ENCODE measurements at regions not wholly inside any gene's neighbourhood (a gene's known extent, or its start where the extent isn't known, plus 50 kb on each side); places are given as distances from the start of the nearest gene placed in this dataset.
"Not testable (repeated sequence)": the region's sequence is repeated elsewhere in the genome, so short reads cannot be mapped to it uniquely, and the experiment has no call there.

GRCh38 chr3:17891139-17891856 is 148.9 kb upstream of the TBC1D5 start:
- H3K4me3 ChIP-seq (ENCODE audit: low read depth, low read length), result no peak overlapping the region
- DNase-seq (ENCODE audit: low read depth), result peak; percentile 15

- DNase-seq (ENCODE audit: low read depth), result no peak
- no peak overlapping the region for H3K4me3 ChIP-seq (ENCODE audit: low read depth, low read length)
These were observed 143.6 kb upstream of the TBC1D5 start for GRCh38 chr3:17885986-17886385.

- no peak for DNase-seq (ENCODE audit: low read depth)
- no peak overlapping the region for H3K4me3 ChIP-seq (ENCODE audit: low read depth, low read length)
These were observed 140.6 kb upstream of the TBC1D5 start for GRCh38 chr3:17882981-17883380.

GRCh38 chr3:17877299-17877698 is 134.9 kb upstream of the TBC1D5 start:
- no peak overlapping the region for H3K4me3 ChIP-seq (ENCODE audit: low read depth, low read length)
- DNase-seq (ENCODE audit: low read depth), result no peak

GRCh38 chr3:17874636-17875035 is 132.2 kb upstream of the TBC1D5 start:
- no peak for DNase-seq (ENCODE audit: low read depth)
- H3K4me3 ChIP-seq (ENCODE audit: low read depth, low read length), result no peak overlapping the region

GRCh38 chr3:17872457-17872856 is 130.0 kb upstream of the TBC1D5 start:
- H3K4me3 ChIP-seq (ENCODE audit: low read depth, low read length), result no peak overlapping the region
- DNase-seq (ENCODE audit: low read depth), result no peak

- H3K4me3 ChIP-seq (ENCODE audit: low read depth, low read length), result no peak overlapping the region
These were observed 123.2 kb upstream of the TBC1D5 start for GRCh38 chr3:17865631-17866030.

GRCh38 chr3:17861476-17861875 is 119.0 kb upstream of the TBC1D5 start:
- H3K4me3 ChIP-seq (ENCODE audit: low read depth, low read length), result no peak overlapping the region
- no peak for DNase-seq (ENCODE audit: low read depth)

More at GRCh38 chr3:17865631-17866030, 123.2 kb upstream of the TBC1D5 start:
- no peak for DNase-seq (ENCODE audit: low read depth)

GRCh38 chr3:17860840-17861471 is 118.5 kb upstream of the TBC1D5 start:
- not testable (repeated sequence) for DNase-seq (ENCODE audit: low read depth); H3K4me3 ChIP-seq (ENCODE audit: low read depth, low read length)

GRCh38 chr3:17852217-17852616 is 109.8 kb upstream of the TBC1D5 start:
- DNase-seq (ENCODE audit: low read depth), result no peak

GRCh38 chr3:17850448-17850847 is 108.0 kb upstream of the TBC1D5 start:
- no peak overlapping the region for H3K4me3 ChIP-seq (ENCODE audit: low read depth, low read length)
- no peak for DNase-seq (ENCODE audit: low read depth)

More at GRCh38 chr3:17852217-17852616, 109.8 kb upstream of the TBC1D5 start:
- no peak overlapping the region for H3K4me3 ChIP-seq (ENCODE audit: low read depth, low read length)

GRCh38 chr3:17848102-17848501 is 105.7 kb upstream of the TBC1D5 start:
- H3K4me3 ChIP-seq (ENCODE audit: low read depth, low read length), result no peak overlapping the region

GRCh38 chr3:17847156-17847555 is 104.7 kb upstream of the TBC1D5 start:
- no peak overlapping the region for H3K4me3 ChIP-seq (ENCODE audit: low read depth, low read length)
- DNase-seq (ENCODE audit: low read depth), result no peak

More at GRCh38 chr3:17848102-17848501, 105.7 kb upstream of the TBC1D5 start:
- no peak for DNase-seq (ENCODE audit: low read depth)

GRCh38 chr3:17846466-17846865 is 104.0 kb upstream of the TBC1D5 start:
- no peak for DNase-seq (ENCODE audit: low read depth)
- no peak overlapping the region for H3K4me3 ChIP-seq (ENCODE audit: low read depth, low read length)

GRCh38 chr3:17845026-17845812 is 102.8 kb upstream of the TBC1D5 start:
- no peak for DNase-seq (ENCODE audit: low read depth)
- no peak overlapping the region for H3K4me3 ChIP-seq (ENCODE audit: low read depth, low read length)

- DNase-seq (ENCODE audit: low read depth), result no peak
- H3K4me3 ChIP-seq (ENCODE audit: low read depth, low read length), result no peak overlapping the region
These were observed 101.8 kb upstream of the TBC1D5 start for GRCh38 chr3:17844236-17844635.

- no peak for DNase-seq (ENCODE audit: low read depth)
- H3K4me3 ChIP-seq (ENCODE audit: low read depth, low read length), result no peak overlapping the region
These were observed 98.9 kb upstream of the TBC1D5 start for GRCh38 chr3:17841190-17841828.

GRCh38 chr3:17840651-17841050 is 98.2 kb upstream of the TBC1D5 start:
- no peak for DNase-seq (ENCODE audit: low read depth)
- H3K4me3 ChIP-seq (ENCODE audit: low read depth, low read length), result no peak overlapping the region

- no peak overlapping the region for H3K4me3 ChIP-seq (ENCODE audit: low read depth, low read length)
- DNase-seq (ENCODE audit: low read depth), result no peak
These were observed 97.7 kb upstream of the TBC1D5 start for GRCh38 chr3:17840126-17840525.

- no peak for DNase-seq (ENCODE audit: low read depth)
- no peak overlapping the region for H3K4me3 ChIP-seq (ENCODE audit: low read depth, low read length)
These were observed 94.5 kb upstream of the TBC1D5 start for GRCh38 chr3:17836919-17837318.

Data from skeletal muscle cell (primary cell).